HepG2 (cell line): ENCODE measurements at regions not wholly inside any gene's neighbourhood (a gene's known extent, or its start where the extent isn't known, plus 50 kb on each side); places are given as distances from the start of the nearest gene placed in this dataset.

Source experiments
- ATAC-seq: fragments of 200-7000 bp; cut with Tn5 transposase; 3 replicates; pipeline ENCODE4 v1.9.1; 2020; ENCODE audit warnings: mild to moderate bottlenecking, moderate library complexity
- BruUV-seq: library from RNA; stranded (reverse); fragments of 400-500 nt; replicated peaks from 2 replicates; lab custom pipeline; 2021; lab: Mats Ljungman, UMichigan
- CTCF ChIA-PET: fragments of 300-600 bp; formaldehyde crosslinking; extraction: SDS; loops from one replicate; lab custom pipeline; 2021; ENCODE audit warnings: low total read pairs, inconsistent platforms, low intra/inter-chr PET ratio; lab: Yijun Ruan, JAX
- POLR2A ChIA-PET: fragments of 350-600 bp; sonication (Branson Sonifier 250); formaldehyde crosslinking; loops from one replicate; lab custom pipeline; 2020; ENCODE audit warnings: antibody characterized with exemption, inconsistent platforms; lab: Yijun Ruan, JAX
- DNase-seq: peaks from one replicate; pipeline ENCODE4 v3.0.0-alpha.2; 2015; ENCODE audit warnings: low spot score
- FAIRE-seq: peaks from 3 replicates; lab custom pipeline; 2011; peaks lifted over from hg19 to GRCh38; lab: Jason Lieb, UNC
- H2AFZ ChIP-seq: one replicate; pipeline ENCODE4 v1.6.1; 2011; ENCODE audit warnings: low read length, inconsistent platforms
- H3K27ac ChIP-seq: fragments of 300-600 bp; 3 replicates; pipeline ENCODE4 v1.8.0; 2011; ENCODE audit warnings: mixed run types, mild to moderate bottlenecking, mixed read lengths, low read length, inconsistent platforms; ENCODE audit not compliant: insufficient read depth; ENCODE audit errors: extremely low read length
- H3K27me3 ChIP-seq, 2 experiments: fragments of 200-600 bp in 1 of 2; 2 replicates in 1 of 2; 3 replicates in 1 of 2; pipeline versions ENCODE4 v1.6.0 to v1.8.0; 2011; ENCODE audit warnings: low read length in 2 of 2, mild to moderate bottlenecking in 2 of 2, moderate library complexity in 2 of 2, inconsistent platforms in 1 of 2; ENCODE audit not compliant: insufficient read depth in 2 of 2, control insufficient read depth in 1 of 2
- H3K36me3 ChIP-seq, 2 experiments: fragments of 200-600 bp in 1 of 2; replicated peaks in 1 of 2; 2 replicates in 1 of 2; 3 replicates in 1 of 2; pipeline versions ENCODE4 v1.5.1 to v1.8.0; 2011; ENCODE audit warnings: low read length in 2 of 2, inconsistent platforms in 1 of 2; ENCODE audit not compliant: insufficient read depth in 2 of 2, control insufficient read depth in 1 of 2
- H3K4me1 ChIP-seq: 2 replicates; pipeline ENCODE4 v1.5.1; 2012; ENCODE audit warnings: low read length, inconsistent platforms; ENCODE audit not compliant: insufficient read depth
- H3K4me2 ChIP-seq: 2 replicates; pipeline ENCODE4 v1.6.0; 2011; ENCODE audit warnings: low read depth, low read length, inconsistent platforms
- H3K4me3 ChIP-seq, 3 experiments: fragments of 200-600 bp in 1 of 3; sonication (generic), shearing (Covaris generic) in 1 of 3; replicated peaks in 1 of 3; 2 replicates each; pipeline ENCODE4 v1.5.1; 2011 to 2016; ENCODE audit warnings: low read length in 3 of 3, inconsistent platforms in 2 of 3, low read depth in 2 of 3, mild to moderate bottlenecking in 2 of 3, control low read depth in 1 of 3, mixed read lengths in 1 of 3; ENCODE audit not compliant: insufficient read depth in 1 of 3
- H3K79me2 ChIP-seq: one replicate; pipeline ENCODE4 v1.6.1; 2011; ENCODE audit warnings: low read length, inconsistent platforms; ENCODE audit not compliant: insufficient read depth
- H3K9ac ChIP-seq: 2 replicates; pipeline ENCODE4 v1.6.0; 2011; ENCODE audit warnings: mild to moderate bottlenecking, low read depth, low read length, inconsistent platforms; ENCODE audit not compliant: insufficient read depth
- H3K9me3 ChIP-seq: 2 replicates; pipeline ENCODE4 v1.5.1; 2012; ENCODE audit warnings: mild to moderate bottlenecking, low read length
- H4K20me1 ChIP-seq: 2 replicates; pipeline ENCODE4 v1.6.0; 2011; ENCODE audit warnings: inconsistent platforms, mild to moderate bottlenecking, low read length, moderate library complexity; ENCODE audit not compliant: insufficient read depth
- FOSL2 ChIP-seq: sonication (generic); formaldehyde crosslinking; IDR thresholded peaks from 2 replicates; pipeline ENCODE4 v1.4.0; 2020; ENCODE audit warnings: missing genetic modification reagents
- HNRNPUL1 ChIP-seq: fragments of 200-400 bp; formaldehyde crosslinking; IDR thresholded peaks from 2 replicates; pipeline ENCODE4 v1.6.1; 2017; ENCODE audit warnings: low read depth, mild to moderate bottlenecking, low read length, moderate library complexity
- JUND ChIP-seq: sonication (generic); formaldehyde crosslinking; IDR thresholded peaks from 2 replicates; pipeline ENCODE4 v1.8.0; 2022; ENCODE audit warnings: mild to moderate bottlenecking, missing genetic modification reagents
- MAZ ChIP-seq, 2 experiments: sonication (generic) in 1 of 2; formaldehyde crosslinking in 1 of 2; IDR thresholded peaks; 2 replicates each; pipeline versions ENCODE4 v1.5.0 to v1.6.1; 2012 to 2020; ENCODE audit warnings: low read depth in 2 of 2, mild to moderate bottlenecking in 2 of 2, borderline replicate concordance in 1 of 2, improper control_type of control experiment in 1 of 2, low read length in 1 of 2, missing genetic modification reagents in 1 of 2, moderate library complexity in 1 of 2
- NR2F2 ChIP-seq: IDR thresholded peaks from 2 replicates; pipeline ENCODE4 v1.6.1; 2012; ENCODE audit warnings: low read depth, inconsistent platforms, borderline replicate concordance
- NRL ChIP-seq: sonication (generic); formaldehyde crosslinking; IDR thresholded peaks from 2 replicates; pipeline ENCODE4 v1.5.0; 2020; ENCODE audit warnings: missing genetic modification reagents, mild to moderate bottlenecking, moderate library complexity, borderline replicate concordance
- ZNF205 ChIP-seq: IDR thresholded peaks from 2 replicates; pipeline ENCODE4 v1.6.1; 2018; ENCODE audit warnings: missing biosample characterization, missing genetic modification reagents
- ZNF713 ChIP-seq: sonication (generic); formaldehyde crosslinking; IDR thresholded peaks from 2 replicates; pipeline ENCODE4 v1.4.0; 2020; ENCODE audit warnings: mild to moderate bottlenecking, missing genetic modification reagents
- WGBS: methylation state at CpG from one replicate; pipeline ENCODE4 v1.1.6; 2017; ENCODE audit warnings: low lambda C conversion rate; 5-methylcytosine and 5-hydroxymethylcytosine counted together
- in situ Hi-C: cut with HindIII; loops from 2 replicates; pipeline ENCODE4 v1.10.0; 2017; ENCODE audit warnings: low pct_unique_long_range_greater_than_20kb; ENCODE audit not compliant: extremely low pct_ligation_motif_present
- intact Hi-C: fragments of 100-400 bp; cut with micrococcal nuclease; formaldehyde crosslinking; loops from one replicate; pipeline ENCODE4 v1.10.0; 2022; ENCODE audit not compliant: unreplicated experiment
- TF ChIP-seq, protein P1 (sequence below), 2 experiments: IDR thresholded peaks; 2 replicates each; pipeline ENCODE4 v1.6.1; 2011 to 2012; ENCODE audit warnings: low read length in 2 of 2, borderline replicate concordance in 1 of 2, low read depth in 1 of 2, mild to moderate bottlenecking in 1 of 2, moderate library complexity in 1 of 2
- TF ChIP-seq, protein P2 (sequence below): sonication (generic); formaldehyde crosslinking; IDR thresholded peaks from 2 replicates; pipeline ENCODE4 v1.4.0; 2020; ENCODE audit warnings: mild to moderate bottlenecking, missing genetic modification reagents
- TF ChIP-seq, protein P3 (sequence below): sonication (generic); formaldehyde crosslinking; IDR thresholded peaks from 2 replicates; pipeline ENCODE4 v1.4.0; 2020; ENCODE audit warnings: missing genetic modification reagents

DNA sequence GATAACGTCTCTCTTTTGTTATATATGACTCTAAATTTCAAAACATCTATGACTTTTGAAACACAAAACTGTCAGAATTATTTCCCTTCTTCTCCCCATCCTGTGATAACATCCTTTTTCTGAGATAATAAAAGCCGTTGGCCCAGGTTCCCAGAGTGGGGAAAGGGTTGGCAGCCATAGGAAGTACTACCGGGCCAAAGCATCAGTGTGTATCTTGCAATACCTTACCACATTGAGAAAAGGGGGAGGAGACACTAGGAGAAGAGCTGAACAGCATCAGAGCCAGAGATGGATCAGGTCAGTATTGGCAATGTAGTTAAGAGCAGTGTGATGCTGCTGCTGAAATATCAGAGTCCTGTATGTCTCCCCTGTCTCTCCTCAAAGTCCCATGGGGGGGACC is 210.0 kb upstream of the PROK2 start (continued):
- TF ChIP-seq, protein P1, sequence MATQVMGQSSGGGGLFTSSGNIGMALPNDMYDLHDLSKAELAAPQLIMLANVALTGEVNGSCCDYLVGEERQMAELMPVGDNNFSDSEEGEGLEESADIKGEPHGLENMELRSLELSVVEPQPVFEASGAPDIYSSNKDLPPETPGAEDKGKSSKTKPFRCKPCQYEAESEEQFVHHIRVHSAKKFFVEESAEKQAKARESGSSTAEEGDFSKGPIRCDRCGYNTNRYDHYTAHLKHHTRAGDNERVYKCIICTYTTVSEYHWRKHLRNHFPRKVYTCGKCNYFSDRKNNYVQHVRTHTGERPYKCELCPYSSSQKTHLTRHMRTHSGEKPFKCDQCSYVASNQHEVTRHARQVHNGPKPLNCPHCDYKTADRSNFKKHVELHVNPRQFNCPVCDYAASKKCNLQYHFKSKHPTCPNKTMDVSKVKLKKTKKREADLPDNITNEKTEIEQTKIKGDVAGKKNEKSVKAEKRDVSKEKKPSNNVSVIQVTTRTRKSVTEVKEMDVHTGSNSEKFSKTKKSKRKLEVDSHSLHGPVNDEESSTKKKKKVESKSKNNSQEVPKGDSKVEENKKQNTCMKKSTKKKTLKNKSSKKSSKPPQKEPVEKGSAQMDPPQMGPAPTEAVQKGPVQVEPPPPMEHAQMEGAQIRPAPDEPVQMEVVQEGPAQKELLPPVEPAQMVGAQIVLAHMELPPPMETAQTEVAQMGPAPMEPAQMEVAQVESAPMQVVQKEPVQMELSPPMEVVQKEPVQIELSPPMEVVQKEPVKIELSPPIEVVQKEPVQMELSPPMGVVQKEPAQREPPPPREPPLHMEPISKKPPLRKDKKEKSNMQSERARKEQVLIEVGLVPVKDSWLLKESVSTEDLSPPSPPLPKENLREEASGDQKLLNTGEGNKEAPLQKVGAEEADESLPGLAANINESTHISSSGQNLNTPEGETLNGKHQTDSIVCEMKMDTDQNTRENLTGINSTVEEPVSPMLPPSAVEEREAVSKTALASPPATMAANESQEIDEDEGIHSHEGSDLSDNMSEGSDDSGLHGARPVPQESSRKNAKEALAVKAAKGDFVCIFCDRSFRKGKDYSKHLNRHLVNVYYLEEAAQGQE (IDR thresholded peaks at IDR 0.05; ENCODE audit: borderline replicate concordance in 1 of 2, low read depth in 1 of 2, low read length in 2 of 2): no peak

DNA sequence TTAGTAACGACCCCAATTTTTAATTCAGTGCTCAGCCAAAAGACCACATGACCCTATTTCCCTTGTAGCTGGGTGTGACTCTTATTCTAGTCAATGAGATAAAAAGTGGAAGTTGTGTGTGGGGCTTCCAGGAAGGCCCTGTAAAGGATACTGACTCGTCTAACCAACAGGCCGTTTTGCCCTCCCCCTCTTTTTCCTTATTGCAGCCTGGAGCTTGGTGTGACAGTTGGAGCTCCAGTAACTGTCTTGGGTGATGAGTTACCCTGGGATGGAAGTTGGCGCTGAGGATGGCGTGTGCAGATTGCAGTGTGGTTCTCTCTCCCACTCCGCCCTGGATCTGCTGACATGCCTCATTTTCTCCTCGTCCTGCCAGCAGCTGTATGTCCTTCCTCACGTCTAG is 209.3 kb upstream of the PROK2 start:
- CTCF ChIA-PET: no interaction called here
- FAIRE-seq: no peak

More for the DNA sequence above, 209.3 kb upstream of the PROK2 start:
- 31% methylated on average over 6 of the region's 8 CpGs for WGBS
- in situ Hi-C loops (no loop called here), intact Hi-C loops (no loop called here)
- Histone ChIP-seq H3K9me3 (no peaks in the 10 kb centered on the region), H3K79me2 (no peaks in the 10 kb centered on the region), H3K4me2 (no peak overlapping the region), H4K20me1 (no peaks in the 10 kb centered on the region), H3K4me3 (no peak overlapping the region), H3K36me3 (no peaks in the 10 kb centered on the region), H3K27ac (no peak overlapping the region), H2AFZ (no peak overlapping the region), H3K27me3 (no peaks in the 10 kb centered on the region), H3K4me1 (no peaks in the 10 kb centered on the region), H3K9ac (no peak overlapping the region)
- DNase-seq (no peak), ATAC-seq (no peak)
- no TSS peak for BruUV-seq
- TF ChIP-seq HNRNPUL1: no peak
- TF ChIP-seq, protein P2, sequence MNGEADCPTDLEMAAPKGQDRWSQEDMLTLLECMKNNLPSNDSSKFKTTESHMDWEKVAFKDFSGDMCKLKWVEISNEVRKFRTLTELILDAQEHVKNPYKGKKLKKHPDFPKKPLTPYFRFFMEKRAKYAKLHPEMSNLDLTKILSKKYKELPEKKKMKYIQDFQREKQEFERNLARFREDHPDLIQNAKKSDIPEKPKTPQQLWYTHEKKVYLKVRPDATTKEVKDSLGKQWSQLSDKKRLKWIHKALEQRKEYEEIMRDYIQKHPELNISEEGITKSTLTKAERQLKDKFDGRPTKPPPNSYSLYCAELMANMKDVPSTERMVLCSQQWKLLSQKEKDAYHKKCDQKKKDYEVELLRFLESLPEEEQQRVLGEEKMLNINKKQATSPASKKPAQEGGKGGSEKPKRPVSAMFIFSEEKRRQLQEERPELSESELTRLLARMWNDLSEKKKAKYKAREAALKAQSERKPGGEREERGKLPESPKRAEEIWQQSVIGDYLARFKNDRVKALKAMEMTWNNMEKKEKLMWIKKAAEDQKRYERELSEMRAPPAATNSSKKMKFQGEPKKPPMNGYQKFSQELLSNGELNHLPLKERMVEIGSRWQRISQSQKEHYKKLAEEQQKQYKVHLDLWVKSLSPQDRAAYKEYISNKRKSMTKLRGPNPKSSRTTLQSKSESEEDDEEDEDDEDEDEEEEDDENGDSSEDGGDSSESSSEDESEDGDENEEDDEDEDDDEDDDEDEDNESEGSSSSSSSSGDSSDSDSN (CRISPR knock-in tag): no peak
- TF ChIP-seq NR2F2: no peak
- TF ChIP-seq, protein P3, sequence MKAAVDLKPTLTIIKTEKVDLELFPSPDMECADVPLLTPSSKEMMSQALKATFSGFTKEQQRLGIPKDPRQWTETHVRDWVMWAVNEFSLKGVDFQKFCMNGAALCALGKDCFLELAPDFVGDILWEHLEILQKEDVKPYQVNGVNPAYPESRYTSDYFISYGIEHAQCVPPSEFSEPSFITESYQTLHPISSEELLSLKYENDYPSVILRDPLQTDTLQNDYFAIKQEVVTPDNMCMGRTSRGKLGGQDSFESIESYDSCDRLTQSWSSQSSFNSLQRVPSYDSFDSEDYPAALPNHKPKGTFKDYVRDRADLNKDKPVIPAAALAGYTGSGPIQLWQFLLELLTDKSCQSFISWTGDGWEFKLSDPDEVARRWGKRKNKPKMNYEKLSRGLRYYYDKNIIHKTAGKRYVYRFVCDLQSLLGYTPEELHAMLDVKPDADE (CRISPR knock-in tag): no peak
- TF ChIP-seq JUND: no peak
- no peak for TF ChIP-seq FOSL2 (CRISPR knock-in tag)
- no peak for TF ChIP-seq NRL (CRISPR knock-in tag)
- TF ChIP-seq ZNF713 (CRISPR knock-in tag): no peak
- no peak for TF ChIP-seq MAZ (IDR thresholded peaks at IDR 0.05; ENCODE audit: borderline replicate concordance, low read depth, low read length)
- no peak for TF ChIP-seq MAZ (CRISPR knock-in tag; IDR thresholded peaks at IDR 0.05; ENCODE audit: low read depth)
- TF ChIP-seq ZNF205 (CRISPR knock-in tag): no peak
- POLR2A ChIA-PET: no interaction called here
